Colonic mucosa (tissue), 4 donors: ENCODE measurements at regions not wholly inside any gene's neighbourhood (a gene's known extent, or its start where the extent isn't known, plus 50 kb on each side); places are given as distances from the start of the nearest gene placed in this dataset.
"Not testable (repeated sequence)": the region's sequence is repeated elsewhere in the genome, so short reads cannot be mapped to it uniquely, and the experiment has no call there.

Source experiments
- DNase-seq: peaks from one replicate; pipeline ENCODE4 v3.0.0-alpha.2; 2020
- H3K27ac ChIP-seq: fragments of 200-600 bp; one replicate; pipeline ENCODE4 v1.8.0; 2021
- H3K27me3 ChIP-seq: fragments of 200-600 bp; one replicate; pipeline ENCODE4 v1.8.0; 2021
- H3K36me3 ChIP-seq: fragments of 200-600 bp; one replicate; pipeline ENCODE4 v1.8.0; 2021
- H3K4me1 ChIP-seq: fragments of 200-600 bp; one replicate; pipeline ENCODE4 v1.8.0; 2021; ENCODE audit warnings: mild to moderate bottlenecking
- H3K4me3 ChIP-seq: fragments of 200-600 bp; one replicate; pipeline ENCODE4 v1.8.0; 2021
- H3K9ac ChIP-seq, 2 donors: one replicate each; pipeline ENCODE4 v1.7.0; 2013; ENCODE audit warnings: control low read depth in 2 of 2, low read depth in 2 of 2, low read length in 2 of 2
- H3K9me3 ChIP-seq: fragments of 200-600 bp; one replicate; pipeline ENCODE4 v1.8.0; 2021
- CTCF ChIP-seq: fragments of 200-600 bp; IDR thresholded peaks from one replicate; pipeline ENCODE4 v1.8.0; 2022; ENCODE audit warnings: antibody characterized with exemption, mild to moderate bottlenecking
- intact Hi-C: fragments of 100-400 bp; cut with DNase I; formaldehyde crosslinking; loops from one replicate; pipeline ENCODE4 v1.14.1; 2022
- donor health status: healthy.
- donor health status: DM: no; HTN: no; CAD: no.
- donor health status: DM: no; HTN: no; CAD: no.

- Histone ChIP-seq H3K4me3 (no peak overlapping the region), H3K27ac (no peak overlapping the region), H3K4me1 (no peaks in the 10 kb centered on the region), H3K36me3 (no peaks in the 10 kb centered on the region), H3K9me3 (no peaks in the 10 kb centered on the region), H3K9ac (no peak overlapping the region), H3K27me3 (no peaks in the 10 kb centered on the region)
- DNase-seq = no peak
- TF ChIP-seq CTCF = no peak
- intact Hi-C loops = no loop called here
Measured at GRCh38 chr4:42237010-42237409, 84.6 kb upstream of the BEND4 start.

GRCh38 chr4:42237451-42237850 is 85.0 kb upstream of the BEND4 start:
- Histone ChIP-seq H3K27ac (no peak overlapping the region), H3K27me3 (no peaks in the 10 kb centered on the region), H3K9me3 (no peaks in the 10 kb centered on the region), H3K4me1 (no peaks in the 10 kb centered on the region), H3K9ac (no peak overlapping the region), H3K36me3 (no peaks in the 10 kb centered on the region), H3K4me3 (no peak overlapping the region)
- intact Hi-C loops = no loop called here
- TF ChIP-seq CTCF = no peak
- DNase-seq = no peak

GRCh38 chr4:42248972-42249371 is 96.5 kb upstream of the BEND4 start:
- no peaks in the 10 kb centered on the region for H3K4me1 ChIP-seq
- intact Hi-C loops = no loop called here
- no peaks in the 10 kb centered on the region for H3K36me3 ChIP-seq
- TF ChIP-seq CTCF = no peak
- H3K9me3 ChIP-seq = no peaks in the 10 kb centered on the region
- H3K9ac ChIP-seq = no peak overlapping the region
- no peaks in the 10 kb centered on the region for H3K27me3 ChIP-seq
- no peak overlapping the region for H3K27ac ChIP-seq
- no peak for DNase-seq
- H3K4me3 ChIP-seq = no peak overlapping the region

- intact Hi-C loops = no loop called here
- no peak overlapping the region for H3K27ac ChIP-seq
- no peak overlapping the region for H3K4me3 ChIP-seq
- H3K36me3 ChIP-seq = no peaks in the 10 kb centered on the region
- no peak for DNase-seq
- H3K9ac ChIP-seq = no peak overlapping the region
- H3K27me3 ChIP-seq = no peaks in the 10 kb centered on the region
- no peaks in the 10 kb centered on the region for H3K9me3 ChIP-seq
- no peak for TF ChIP-seq CTCF
- no peaks in the 10 kb centered on the region for H3K4me1 ChIP-seq
Measured at GRCh38 chr4:42252315-42252714, 99.9 kb upstream of the BEND4 start.

GRCh38 chr4:42257645-42258044 is 105.2 kb upstream of the BEND4 start:
- H3K4me1 ChIP-seq, H3K27ac ChIP-seq, H3K9me3 ChIP-seq, H3K27me3 ChIP-seq, H3K4me3 ChIP-seq, H3K36me3 ChIP-seq, DNase-seq, intact Hi-C loops, H3K9ac ChIP-seq: not testable (repeated sequence)

- TF ChIP-seq CTCF = no peak
- Histone ChIP-seq H3K4me1 (no peaks in the 10 kb centered on the region), H3K4me3 (no peak overlapping the region), H3K9ac (no peak overlapping the region), H3K27ac (no peak overlapping the region), H3K27me3 (no peaks in the 10 kb centered on the region), H3K36me3 (no peaks in the 10 kb centered on the region), H3K9me3 (no peaks in the 10 kb centered on the region)
- no peak for DNase-seq
- intact Hi-C loops = no loop called here
Measured at GRCh38 chr4:42262701-42263490, 110.4 kb upstream of the BEND4 start.
